ENCODE measurements at regions not wholly inside any gene's neighbourhood (a gene's known extent, or its start where the extent isn't known, plus 50 kb on each side); places are given as distances from the start of the nearest gene placed in this dataset.

- DNase-seq (ENCODE audit: low read depth), result no peak
These were observed 60.3 kb downstream of the SEC61B start for GRCh38 chr9:99282406-99282805.

- DNase-seq (ENCODE audit: low read depth), result no peak
These were observed 63.9 kb downstream of the SEC61B start for GRCh38 chr9:99285965-99286364.

GRCh38 chr9:99286536-99286935, 64.5 kb downstream of the SEC61B start:
- no peak for DNase-seq (ENCODE audit: low read depth)

- DNase-seq (ENCODE audit: low read depth), result no peak
These were observed 65.6 kb downstream of the SEC61B start for GRCh38 chr9:99287641-99288040.

GRCh38 chr9:99288830-99289229, 66.7 kb downstream of the SEC61B start:
- no peak for DNase-seq (ENCODE audit: low read depth)

- DNase-seq (ENCODE audit: low read depth), result no peak
These were observed 72.9 kb downstream of the SEC61B start for GRCh38 chr9:99294850-99295461.

- DNase-seq (ENCODE audit: low read depth), result no peak
These were observed 74.3 kb downstream of the SEC61B start for GRCh38 chr9:99296291-99296951.

GRCh38 chr9:99298614-99299013, 76.5 kb downstream of the SEC61B start:
- no peak for DNase-seq (ENCODE audit: low read depth)

- DNase-seq (ENCODE audit: low read depth), result no peak
These were observed 77.4 kb downstream of the SEC61B start for GRCh38 chr9:99299211-99300102.

- no peak for DNase-seq (ENCODE audit: low read depth)
These were observed 78.0 kb downstream of the SEC61B start for GRCh38 chr9:99300103-99300439.

GRCh38 chr9:99300603-99301002, 78.5 kb downstream of the SEC61B start:
- no peak for DNase-seq (ENCODE audit: low read depth)

- DNase-seq (ENCODE audit: low read depth), result no peak
These were observed 81.1 kb downstream of the SEC61B start for GRCh38 chr9:99303177-99303576.

- DNase-seq (ENCODE audit: low read depth), result no peak
These were observed 83.0 kb downstream of the SEC61B start for GRCh38 chr9:99305124-99305523.

- DNase-seq (ENCODE audit: low read depth), result no peak
These were observed 84.0 kb downstream of the SEC61B start for GRCh38 chr9:99305820-99306811.

GRCh38 chr9:99307851-99308250, 85.8 kb downstream of the SEC61B start:
- no peak for DNase-seq (ENCODE audit: low read depth)

GRCh38 chr9:99309141-99309939, 87.3 kb downstream of the SEC61B start:
- DNase-seq (ENCODE audit: low read depth), result no peak

GRCh38 chr9:99312736-99313135, 90.7 kb downstream of the SEC61B start:
- DNase-seq (ENCODE audit: low read depth), result no peak

- DNase-seq (ENCODE audit: low read depth), result no peak
These were observed 97.0 kb downstream of the SEC61B start for GRCh38 chr9:99319048-99319447.

- DNase-seq (ENCODE audit: low read depth), result no peak
These were observed 100.2 kb downstream of the SEC61B start for GRCh38 chr9:99322299-99322698.

- no peak for DNase-seq (ENCODE audit: low read depth)
These were observed 104.2 kb downstream of the SEC61B start for GRCh38 chr9:99326112-99326916.
